Suprapubic skin (tissue), 4 donors: ENCODE measurements at regions not wholly inside any gene's neighbourhood (a gene's known extent, or its start where the extent isn't known, plus 50 kb on each side); places are given as distances from the start of the nearest gene placed in this dataset.

Source experiments
- CTCF ChIP-seq, 2 donors: fragments of 200-600 bp in 1 of 2; fragments of 450-650 bp in 1 of 2; sonication (generic) in 1 of 2; IDR thresholded peaks; one replicate each; pipeline ENCODE4 v1.5.1; 2016 to 2019; ENCODE audit warnings: antibody characterized with exemption in 2 of 2, mild to moderate bottlenecking in 1 of 2, moderate library complexity in 1 of 2
- POLR2A ChIP-seq, 2 donors: fragments of 450-650 bp; IDR thresholded peaks; one replicate each; pipeline ENCODE4 v1.6.1; 2017; ENCODE audit warnings: antibody characterized with exemption in 2 of 2, mild to moderate bottlenecking in 2 of 2, moderate library complexity in 2 of 2
- POLR2AphosphoS5 ChIP-seq, 3 donors: sonication (generic); formaldehyde crosslinking; IDR thresholded peaks; one replicate each; pipeline ENCODE4 v1.6.1; 2017; ENCODE audit warnings: antibody characterized with exemption in 3 of 3

- no peak for TF ChIP-seq CTCF (IDR thresholded peaks at IDR 0.05)
- TF ChIP-seq POLR2AphosphoS5 (IDR thresholded peaks at IDR 0.05) = no peak
- TF ChIP-seq POLR2A (IDR thresholded peaks at IDR 0.05) = no peak
Observed at GRCh38 chr6:834866-835265, 141.9 kb upstream of the EXOC2 start.
